WERI-Rb-1 (cell line): ENCODE measurements at regions not wholly inside any gene's neighbourhood (a gene's known extent, or its start where the extent isn't known, plus 50 kb on each side); places are given as distances from the start of the nearest gene placed in this dataset.
A peak's percentile ranks its signal among the peaks of the same experiment; 100 is the strongest.

Experiments
- DNase-seq: peaks from one replicate; pipeline ENCODE4 v3.0.0-alpha.2; 2020
- H3K27ac ChIP-seq: fragments of 250-450 bp; sonication (Bioruptor Pico); 2 replicates; pipeline ENCODE4 v1.5.1; 2020; ENCODE audit warnings: mild to moderate bottlenecking, moderate library complexity
- H3K27me3 ChIP-seq: fragments of 250-450 bp; sonication (Bioruptor Pico); 2 replicates; pipeline ENCODE4 v1.5.1; 2021; ENCODE audit warnings: mild to moderate bottlenecking, low read depth, moderate library complexity; ENCODE audit not compliant: insufficient read depth, severe bottlenecking
- H3K36me3 ChIP-seq: fragments of 250-450 bp; sonication (Bioruptor Pico); 2 replicates; pipeline ENCODE4 v1.5.1; 2020; ENCODE audit warnings: mild to moderate bottlenecking, moderate library complexity
- H3K4me3 ChIP-seq: 2 replicates; pipeline ENCODE4 v1.5.1; 2011; ENCODE audit warnings: low read depth, mild to moderate bottlenecking, control low read depth, low read length
- H3K9me3 ChIP-seq: fragments of 250-450 bp; sonication (Bioruptor Pico); 2 replicates; pipeline ENCODE4 v1.5.1; 2021; ENCODE audit warnings: mild to moderate bottlenecking, moderate library complexity; ENCODE audit not compliant: severe bottlenecking
- CTCF ChIP-seq: IDR thresholded peaks from 2 replicates; pipeline ENCODE4 v1.5.1; 2011; ENCODE audit warnings: low read depth, mild to moderate bottlenecking, control low read depth, inconsistent platforms, low read length

GRCh38 chr7:53431901-53432300, 396.5 kb downstream of the POM121L12 start:
- Histone ChIP-seq H3K4me3 (no peak overlapping the region), H3K9me3 (no peaks in the 10 kb centered on the region), H3K27me3 (no peaks in the 10 kb centered on the region), H3K27ac (no peak overlapping the region), H3K36me3 (no peaks in the 10 kb centered on the region)
- DNase-seq: no peak
- no peak for TF ChIP-seq CTCF

GRCh38 chr7:53437336-53437735, 401.9 kb downstream of the POM121L12 start:
- no peaks in the 10 kb centered on the region for H3K27me3 ChIP-seq
- H3K27ac ChIP-seq: no peak overlapping the region
- H3K9me3 ChIP-seq: no peaks in the 10 kb centered on the region
- TF ChIP-seq CTCF: no peak
- H3K36me3 ChIP-seq: no peaks in the 10 kb centered on the region
- no peak overlapping the region for H3K4me3 ChIP-seq
- no peak for DNase-seq

- H3K9me3 ChIP-seq: no peaks in the 10 kb centered on the region
- no peaks in the 10 kb centered on the region for H3K36me3 ChIP-seq
- no peak overlapping the region for H3K27ac ChIP-seq
- H3K4me3 ChIP-seq: no peak overlapping the region
- no peaks in the 10 kb centered on the region for H3K27me3 ChIP-seq
- TF ChIP-seq CTCF: no peak
- no peak for DNase-seq
Measured at GRCh38 chr7:53446170-53446569, 410.7 kb downstream of the POM121L12 start.

GRCh38 chr7:53458636-53459035, 423.2 kb downstream of the POM121L12 start:
- no peak for DNase-seq
- Histone ChIP-seq H3K9me3 (no peaks in the 10 kb centered on the region), H3K27me3 (no peaks in the 10 kb centered on the region), H3K36me3 (no peaks in the 10 kb centered on the region), H3K27ac (no peak overlapping the region), H3K4me3 (no peak overlapping the region)
- TF ChIP-seq CTCF: no peak

GRCh38 chr7:53466371-53466770, 430.9 kb downstream of the POM121L12 start:
- Histone ChIP-seq H3K27ac (peak overlapping the region; percentile 71), H3K36me3 (no peaks in the 10 kb centered on the region), H3K9me3 (no peaks in the 10 kb centered on the region), H3K4me3 (no peak overlapping the region), H3K27me3 (no peaks in the 10 kb centered on the region)
- no peak for TF ChIP-seq CTCF
- peak; percentile 87 for DNase-seq

GRCh38 chr7:53470336-53470970, 435.0 kb downstream of the POM121L12 start:
- DNase-seq: no peak
- no peak for TF ChIP-seq CTCF

More at GRCh38 chr7:53470336-53470970, 435.0 kb downstream of the POM121L12 start:
- no peaks in the 10 kb centered on the region for H3K9me3 ChIP-seq
- H3K27me3 ChIP-seq: no peaks in the 10 kb centered on the region
- no peak overlapping the region for H3K4me3 ChIP-seq
- no peak overlapping the region for H3K27ac ChIP-seq
- no peaks in the 10 kb centered on the region for H3K36me3 ChIP-seq
